Activated T-cell treated with anti-CD3 and anti-CD28 coated beads, Interleukin-2, amount 50 U/mL, for 72 hours (primary cell): ENCODE measurements at regions not wholly inside any gene's neighbourhood (a gene's known extent, or its start where the extent isn't known, plus 50 kb on each side); places are given as distances from the start of the nearest gene placed in this dataset.

Experiments used
- ATAC-seq, 2 donors: fragments of 150-1000 bp; cut with Tn5 transposase; replicated peaks in 1 of 2; 2 replicates each; pipeline ENCODE4 v1.10.0; 2021; ENCODE audit warnings: moderate library complexity in 2 of 2, mild to moderate bottlenecking in 1 of 2
- DNase-seq, 2 donors: peaks; one replicate each; pipeline ENCODE4 v3.0.0; 2021 to 2022; ENCODE audit warnings: mixed read lengths in 1 of 2
- H3K27ac Mint-ChIP-seq: one replicate; pipeline ENCODE4 v1.8.0; 2022; ENCODE audit warnings: mild to moderate bottlenecking, moderate library complexity, mixed read lengths
- H3K27me3 Mint-ChIP-seq: one replicate; pipeline ENCODE4 v1.8.0; 2022; ENCODE audit warnings: low read depth, mixed read lengths
- H3K36me3 Mint-ChIP-seq, 2 donors: one replicate each; pipeline ENCODE4 v1.8.0; 2022; ENCODE audit warnings: mixed read lengths in 2 of 2, mild to moderate bottlenecking in 1 of 2; ENCODE audit not compliant: insufficient read depth in 2 of 2
- H3K4me1 Mint-ChIP-seq: one replicate; pipeline ENCODE4 v1.8.0; 2022; ENCODE audit warnings: low read depth, mixed read lengths
- H3K4me3 Mint-ChIP-seq, 2 donors: one replicate each; pipeline ENCODE4 v1.8.0; 2022; ENCODE audit warnings: mild to moderate bottlenecking in 2 of 2, mixed read lengths in 2 of 2, moderate library complexity in 2 of 2
- H3K9me3 Mint-ChIP-seq, 2 donors: one replicate each; pipeline ENCODE4 v1.8.0; 2022; ENCODE audit warnings: mixed read lengths in 2 of 2

- Mint-ChIP-seq H3K36me3 (no peaks in the 10 kb centered on the region), H3K27me3 (peaks cover 58% of the 10 kb centered on the region), H3K4me1 (peaks cover 14% of the 10 kb centered on the region), H3K27ac (no peak overlapping the region), H3K4me3 (no peak overlapping the region), H3K9me3 (no peaks in the 10 kb centered on the region)
- ATAC-seq (no peak), DNase-seq (no peak)
Observed at GRCh38 chr2:198321522-198322088, 517.2 kb downstream of the PLCL1 start.

GRCh38 chr2:198316852-198317396 is 512.5 kb downstream of the PLCL1 start:
- peaks cover 68% of the 10 kb centered on the region for H3K27me3 Mint-ChIP-seq

GRCh38 chr2:198315791-198316630 is 511.6 kb downstream of the PLCL1 start:
- Mint-ChIP-seq H3K27ac (no peak overlapping the region), H3K27me3 (peaks cover 59% of the 10 kb centered on the region), H3K36me3 (no peaks in the 10 kb centered on the region), H3K4me1 (peaks cover 3% of the 10 kb centered on the region), H3K9me3 (no peaks in the 10 kb centered on the region), H3K4me3 (no peak overlapping the region)
- DNase-seq (no peak), ATAC-seq (no peak)

More at GRCh38 chr2:198316852-198317396, 512.5 kb downstream of the PLCL1 start:
- Mint-ChIP-seq H3K9me3 (no peaks in the 10 kb centered on the region), H3K36me3 (no peaks in the 10 kb centered on the region), H3K4me3 (no peak overlapping the region), H3K4me1 (peaks cover 3% of the 10 kb centered on the region), H3K27ac (no peak overlapping the region)
- DNase-seq = no peak
- no peak for ATAC-seq

- H3K36me3 Mint-ChIP-seq = no peaks in the 10 kb centered on the region
- H3K9me3 Mint-ChIP-seq = no peaks in the 10 kb centered on the region
- peaks cover 45% of the 10 kb centered on the region for H3K27me3 Mint-ChIP-seq
- peak in 1 of 2 donors; percentile 42 for ATAC-seq
- peaks cover 3% of the 10 kb centered on the region for H3K4me1 Mint-ChIP-seq
- H3K4me3 Mint-ChIP-seq = no peak overlapping the region
- H3K27ac Mint-ChIP-seq = no peak overlapping the region
- DNase-seq = no peak
Observed at GRCh38 chr2:198314559-198315153, 510.3 kb downstream of the PLCL1 start.

GRCh38 chr2:198312596-198313483 is 508.4 kb downstream of the PLCL1 start:
- no peak overlapping the region for H3K27ac Mint-ChIP-seq
- H3K9me3 Mint-ChIP-seq = no peaks in the 10 kb centered on the region
- peaks cover 3% of the 10 kb centered on the region for H3K4me1 Mint-ChIP-seq
- H3K27me3 Mint-ChIP-seq = peaks cover 36% of the 10 kb centered on the region
- H3K4me3 Mint-ChIP-seq = no peak overlapping the region
- no peak for ATAC-seq
- no peaks in the 10 kb centered on the region for H3K36me3 Mint-ChIP-seq
- no peak for DNase-seq

GRCh38 chr2:198311020-198311419 is 506.6 kb downstream of the PLCL1 start:
- Mint-ChIP-seq H3K9me3 (no peaks in the 10 kb centered on the region), H3K4me1 (peaks cover 3% of the 10 kb centered on the region), H3K36me3 (no peaks in the 10 kb centered on the region), H3K27me3 (peaks cover 34% of the 10 kb centered on the region), H3K4me3 (no peak overlapping the region), H3K27ac (no peak overlapping the region)
- DNase-seq = no peak
- ATAC-seq = no peak

GRCh38 chr2:198309673-198310280 is 505.4 kb downstream of the PLCL1 start:
- no peaks in the 10 kb centered on the region for H3K36me3 Mint-ChIP-seq
- peak; percentile 53 to 62 for DNase-seq
- H3K4me3 Mint-ChIP-seq = no peak overlapping the region
- peaks cover 3% of the 10 kb centered on the region for H3K4me1 Mint-ChIP-seq
- H3K27me3 Mint-ChIP-seq = peaks cover 22% of the 10 kb centered on the region
- H3K9me3 Mint-ChIP-seq = no peaks in the 10 kb centered on the region
- no peak overlapping the region for H3K27ac Mint-ChIP-seq
- peak in 1 of 2 donors; percentile 38 for ATAC-seq

- H3K27me3 Mint-ChIP-seq = peaks cover 17% of the 10 kb centered on the region
- no peak overlapping the region for H3K4me3 Mint-ChIP-seq
- no peaks in the 10 kb centered on the region for H3K9me3 Mint-ChIP-seq
- no peak for ATAC-seq
- no peaks in the 10 kb centered on the region for H3K36me3 Mint-ChIP-seq
- no peaks in the 10 kb centered on the region for H3K4me1 Mint-ChIP-seq
- no peak overlapping the region for H3K27ac Mint-ChIP-seq
- no peak for DNase-seq
Observed at GRCh38 chr2:198309081-198309480, 504.7 kb downstream of the PLCL1 start.

GRCh38 chr2:198308368-198308767 is 504.0 kb downstream of the PLCL1 start:
- Mint-ChIP-seq H3K4me1 (no peaks in the 10 kb centered on the region), H3K4me3 (no peak overlapping the region), H3K36me3 (no peaks in the 10 kb centered on the region), H3K9me3 (no peaks in the 10 kb centered on the region), H3K27ac (no peak overlapping the region), H3K27me3 (peaks cover 12% of the 10 kb centered on the region)
- ATAC-seq = no peak
- no peak for DNase-seq

GRCh38 chr2:198307093-198307492 is 502.7 kb downstream of the PLCL1 start:
- ATAC-seq = no peak
- Mint-ChIP-seq H3K4me3 (no peak overlapping the region), H3K36me3 (no peaks in the 10 kb centered on the region), H3K4me1 (no peaks in the 10 kb centered on the region), H3K9me3 (no peaks in the 10 kb centered on the region), H3K27ac (no peak overlapping the region), H3K27me3 (peaks cover 12% of the 10 kb centered on the region)
- DNase-seq = no peak

GRCh38 chr2:198304859-198305258 is 500.5 kb downstream of the PLCL1 start:
- H3K9me3 Mint-ChIP-seq = no peaks in the 10 kb centered on the region

GRCh38 chr2:198297350-198297749 is 493.0 kb downstream of the PLCL1 start:
- no peak overlapping the region for H3K4me3 Mint-ChIP-seq
- no peaks in the 10 kb centered on the region for H3K36me3 Mint-ChIP-seq
- no peaks in the 10 kb centered on the region for H3K4me1 Mint-ChIP-seq
- DNase-seq (no peak), ATAC-seq (no peak)
- H3K27me3 Mint-ChIP-seq = peaks cover 6% of the 10 kb centered on the region
- H3K9me3 Mint-ChIP-seq = no peaks in the 10 kb centered on the region
- no peak overlapping the region for H3K27ac Mint-ChIP-seq

More at GRCh38 chr2:198304859-198305258, 500.5 kb downstream of the PLCL1 start:
- Mint-ChIP-seq H3K36me3 (no peaks in the 10 kb centered on the region), H3K27me3 (peaks cover 12% of the 10 kb centered on the region), H3K4me1 (no peaks in the 10 kb centered on the region), H3K27ac (no peak overlapping the region), H3K4me3 (no peak overlapping the region)
- DNase-seq (no peak), ATAC-seq (no peak)
